Thoracic aorta (tissue), 2 donors: ENCODE measurements at regions not wholly inside any gene's neighbourhood (a gene's known extent, or its start where the extent isn't known, plus 50 kb on each side); places are given as distances from the start of the nearest gene placed in this dataset.

Experiments used
- ATAC-seq: fragments of 150-250 bp; one replicate; pipeline ENCODE4 v1.8.0; 2017; ENCODE audit warnings: low read depth; ENCODE audit not compliant: insufficient number of reproducible peaks, low FRiP score
- DNase-seq: peaks from one replicate; pipeline ENCODE4 v3.0.0-alpha.2; 2020; ENCODE audit warnings: low spot score
- H3K27ac ChIP-seq, 2 donors: fragments of 200-600 bp; sonication (generic); 1 replicate in 1 of 2; 2 replicates in 1 of 2; pipeline ENCODE4 v1.5.1; 2016; ENCODE audit warnings: mild to moderate bottlenecking in 2 of 2, moderate library complexity in 2 of 2
- H3K27me3 ChIP-seq: fragments of 200-600 bp; sonication (generic); replicated peaks from 2 replicates; pipeline ENCODE4 v1.6.0; 2016; ENCODE audit warnings: mild to moderate bottlenecking; ENCODE audit not compliant: insufficient read depth
- H3K36me3 ChIP-seq: fragments of 200-600 bp; sonication (generic); one replicate; pipeline ENCODE4 v1.5.1; 2016
- H3K4me1 ChIP-seq, 2 donors: fragments of 200-600 bp; sonication (generic); 1 replicate in 1 of 2; 2 replicates in 1 of 2; pipeline versions ENCODE4 v1.5.1 to v1.6.0; 2016; ENCODE audit warnings: low read depth in 2 of 2, mild to moderate bottlenecking in 1 of 2; ENCODE audit not compliant: control insufficient read depth in 1 of 2
- H3K4me3 ChIP-seq: fragments of 200-600 bp; sonication (generic); 2 replicates; pipeline ENCODE4 v1.5.1; 2016; ENCODE audit warnings: mild to moderate bottlenecking
- H3K9me3 ChIP-seq: fragments of 200-600 bp; sonication (generic); 2 replicates; pipeline ENCODE4 v1.5.1; 2016
- TF ChIP-seq, protein P1 (sequence below): fragments of 200-600 bp; sonication (generic); IDR thresholded peaks from one replicate; pipeline ENCODE4 v1.5.1; 2019; ENCODE audit warnings: antibody characterized with exemption

DNA sequence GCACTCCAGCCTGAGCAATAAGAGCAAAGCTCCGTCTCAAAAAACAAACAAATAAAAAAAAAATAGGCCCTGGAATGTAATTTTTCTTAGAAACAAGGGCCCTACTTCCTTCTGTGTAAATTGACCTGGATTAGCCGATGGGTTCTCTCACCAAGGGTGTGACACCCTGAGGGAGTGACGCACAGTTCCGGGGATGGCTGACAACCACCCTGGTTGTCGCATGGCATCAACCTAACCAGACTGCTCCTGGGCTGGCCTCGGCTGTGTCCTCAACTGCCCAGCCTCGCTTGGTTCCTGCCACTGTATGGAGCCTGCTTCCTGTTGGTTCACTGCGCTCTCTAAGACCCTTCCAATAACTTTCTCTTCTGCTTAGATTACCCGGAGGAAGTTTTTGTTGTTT is 51.2 kb upstream of the SPATA31D4 start:
- Histone ChIP-seq H3K4me1 (no peaks in the 10 kb centered on the region), H3K9me3 (no peaks in the 10 kb centered on the region), H3K4me3 (no peak overlapping the region), H3K36me3 (no peaks in the 10 kb centered on the region), H3K27me3 (no peaks in the 10 kb centered on the region), H3K27ac (no peak overlapping the region)
- no peak for DNase-seq
- ATAC-seq: no peak
- TF ChIP-seq, protein P1, sequence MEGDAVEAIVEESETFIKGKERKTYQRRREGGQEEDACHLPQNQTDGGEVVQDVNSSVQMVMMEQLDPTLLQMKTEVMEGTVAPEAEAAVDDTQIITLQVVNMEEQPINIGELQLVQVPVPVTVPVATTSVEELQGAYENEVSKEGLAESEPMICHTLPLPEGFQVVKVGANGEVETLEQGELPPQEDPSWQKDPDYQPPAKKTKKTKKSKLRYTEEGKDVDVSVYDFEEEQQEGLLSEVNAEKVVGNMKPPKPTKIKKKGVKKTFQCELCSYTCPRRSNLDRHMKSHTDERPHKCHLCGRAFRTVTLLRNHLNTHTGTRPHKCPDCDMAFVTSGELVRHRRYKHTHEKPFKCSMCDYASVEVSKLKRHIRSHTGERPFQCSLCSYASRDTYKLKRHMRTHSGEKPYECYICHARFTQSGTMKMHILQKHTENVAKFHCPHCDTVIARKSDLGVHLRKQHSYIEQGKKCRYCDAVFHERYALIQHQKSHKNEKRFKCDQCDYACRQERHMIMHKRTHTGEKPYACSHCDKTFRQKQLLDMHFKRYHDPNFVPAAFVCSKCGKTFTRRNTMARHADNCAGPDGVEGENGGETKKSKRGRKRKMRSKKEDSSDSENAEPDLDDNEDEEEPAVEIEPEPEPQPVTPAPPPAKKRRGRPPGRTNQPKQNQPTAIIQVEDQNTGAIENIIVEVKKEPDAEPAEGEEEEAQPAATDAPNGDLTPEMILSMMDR: no peak
